ENCODE measurements at regions not wholly inside any gene's neighbourhood (a gene's known extent, or its start where the extent isn't known, plus 50 kb on each side); places are given as distances from the start of the nearest gene placed in this dataset.

DNA sequence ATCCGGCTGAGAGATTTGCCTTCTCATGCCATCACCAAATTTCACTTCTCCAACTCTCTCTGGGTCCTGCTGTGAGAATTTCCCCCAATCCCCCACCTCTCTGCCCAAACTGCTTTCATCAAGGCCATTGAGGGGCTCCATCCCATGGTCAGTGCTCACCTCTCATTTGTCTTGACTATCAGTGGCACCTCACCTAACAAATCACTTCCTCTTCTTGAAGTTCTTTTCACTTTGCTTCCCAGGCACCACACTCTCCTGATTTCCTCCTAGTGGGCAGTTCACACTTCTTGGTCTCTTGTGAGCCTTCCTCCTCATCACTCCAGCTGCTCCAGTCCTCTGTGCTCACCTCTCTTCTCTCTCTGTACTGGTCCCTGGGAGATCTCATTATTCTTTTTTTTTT is 169.6 kb downstream of the OPA1 start (continued):
- TF ChIP-seq, protein P1, sequence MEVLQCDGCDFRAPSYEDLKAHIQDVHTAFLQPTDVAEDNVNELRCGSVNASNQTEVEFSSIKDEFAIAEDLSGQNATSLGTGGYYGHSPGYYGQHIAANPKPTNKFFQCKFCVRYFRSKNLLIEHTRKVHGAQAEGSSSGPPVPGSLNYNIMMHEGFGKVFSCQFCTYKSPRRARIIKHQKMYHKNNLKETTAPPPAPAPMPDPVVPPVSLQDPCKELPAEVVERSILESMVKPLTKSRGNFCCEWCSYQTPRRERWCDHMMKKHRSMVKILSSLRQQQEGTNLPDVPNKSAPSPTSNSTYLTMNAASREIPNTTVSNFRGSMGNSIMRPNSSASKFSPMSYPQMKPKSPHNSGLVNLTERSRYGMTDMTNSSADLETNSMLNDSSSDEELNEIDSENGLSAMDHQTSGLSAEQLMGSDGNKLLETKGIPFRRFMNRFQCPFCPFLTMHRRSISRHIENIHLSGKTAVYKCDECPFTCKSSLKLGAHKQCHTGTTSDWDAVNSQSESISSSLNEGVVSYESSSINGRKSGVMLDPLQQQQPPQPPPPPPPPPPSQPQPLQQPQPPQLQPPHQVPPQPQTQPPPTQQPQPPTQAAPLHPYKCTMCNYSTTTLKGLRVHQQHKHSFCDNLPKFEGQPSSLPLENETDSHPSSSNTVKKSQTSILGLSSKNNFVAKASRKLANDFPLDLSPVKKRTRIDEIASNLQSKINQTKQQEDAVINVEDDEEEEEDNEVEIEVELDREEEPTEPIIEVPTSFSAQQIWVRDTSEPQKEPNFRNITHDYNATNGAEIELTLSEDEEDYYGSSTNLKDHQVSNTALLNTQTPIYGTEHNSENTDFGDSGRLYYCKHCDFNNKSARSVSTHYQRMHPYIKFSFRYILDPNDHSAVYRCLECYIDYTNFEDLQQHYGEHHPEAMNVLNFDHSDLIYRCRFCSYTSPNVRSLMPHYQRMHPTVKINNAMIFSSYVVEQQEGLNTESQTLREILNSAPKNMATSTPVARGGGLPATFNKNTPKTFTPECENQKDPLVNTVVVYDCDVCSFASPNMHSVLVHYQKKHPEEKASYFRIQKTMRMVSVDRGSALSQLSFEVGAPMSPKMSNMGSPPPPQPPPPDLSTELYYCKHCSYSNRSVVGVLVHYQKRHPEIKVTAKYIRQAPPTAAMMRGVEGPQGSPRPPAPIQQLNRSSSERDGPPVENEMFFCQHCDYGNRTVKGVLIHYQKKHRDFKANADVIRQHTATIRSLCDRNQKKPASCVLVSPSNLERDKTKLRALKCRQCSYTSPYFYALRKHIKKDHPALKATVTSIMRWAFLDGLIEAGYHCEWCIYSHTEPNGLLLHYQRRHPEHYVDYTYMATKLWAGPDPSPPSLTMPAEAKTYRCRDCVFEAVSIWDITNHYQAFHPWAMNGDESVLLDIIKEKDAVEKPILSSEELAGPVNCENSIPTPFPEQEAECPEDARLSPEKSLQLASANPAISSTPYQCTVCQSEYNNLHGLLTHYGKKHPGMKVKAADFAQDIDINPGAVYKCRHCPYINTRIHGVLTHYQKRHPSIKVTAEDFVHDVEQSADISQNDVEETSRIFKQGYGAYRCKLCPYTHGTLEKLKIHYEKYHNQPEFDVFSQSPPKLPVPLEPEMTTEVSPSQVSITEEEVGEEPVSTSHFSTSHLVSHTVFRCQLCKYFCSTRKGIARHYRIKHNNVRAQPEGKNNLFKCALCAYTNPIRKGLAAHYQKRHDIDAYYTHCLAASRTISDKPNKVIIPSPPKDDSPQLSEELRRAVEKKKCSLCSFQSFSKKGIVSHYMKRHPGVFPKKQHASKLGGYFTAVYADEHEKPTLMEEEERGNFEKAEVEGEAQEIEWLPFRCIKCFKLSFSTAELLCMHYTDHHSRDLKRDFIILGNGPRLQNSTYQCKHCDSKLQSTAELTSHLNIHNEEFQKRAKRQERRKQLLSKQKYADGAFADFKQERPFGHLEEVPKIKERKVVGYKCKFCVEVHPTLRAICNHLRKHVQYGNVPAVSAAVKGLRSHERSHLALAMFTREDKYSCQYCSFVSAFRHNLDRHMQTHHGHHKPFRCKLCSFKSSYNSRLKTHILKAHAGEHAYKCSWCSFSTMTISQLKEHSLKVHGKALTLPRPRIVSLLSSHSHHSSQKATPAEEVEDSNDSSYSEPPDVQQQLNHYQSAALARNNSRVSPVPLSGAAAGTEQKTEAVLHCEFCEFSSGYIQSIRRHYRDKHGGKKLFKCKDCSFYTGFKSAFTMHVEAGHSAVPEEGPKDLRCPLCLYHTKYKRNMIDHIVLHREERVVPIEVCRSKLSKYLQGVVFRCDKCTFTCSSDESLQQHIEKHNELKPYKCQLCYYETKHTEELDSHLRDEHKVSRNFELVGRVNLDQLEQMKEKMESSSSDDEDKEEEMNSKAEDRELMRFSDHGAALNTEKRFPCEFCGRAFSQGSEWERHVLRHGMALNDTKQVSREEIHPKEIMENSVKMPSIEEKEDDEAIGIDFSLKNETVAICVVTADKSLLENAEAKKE (CRISPR knock-in tag; IDR thresholded peaks at IDR 0.05), result no peak
- TF ChIP-seq, protein P2, sequence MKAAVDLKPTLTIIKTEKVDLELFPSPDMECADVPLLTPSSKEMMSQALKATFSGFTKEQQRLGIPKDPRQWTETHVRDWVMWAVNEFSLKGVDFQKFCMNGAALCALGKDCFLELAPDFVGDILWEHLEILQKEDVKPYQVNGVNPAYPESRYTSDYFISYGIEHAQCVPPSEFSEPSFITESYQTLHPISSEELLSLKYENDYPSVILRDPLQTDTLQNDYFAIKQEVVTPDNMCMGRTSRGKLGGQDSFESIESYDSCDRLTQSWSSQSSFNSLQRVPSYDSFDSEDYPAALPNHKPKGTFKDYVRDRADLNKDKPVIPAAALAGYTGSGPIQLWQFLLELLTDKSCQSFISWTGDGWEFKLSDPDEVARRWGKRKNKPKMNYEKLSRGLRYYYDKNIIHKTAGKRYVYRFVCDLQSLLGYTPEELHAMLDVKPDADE (IDR thresholded peaks at IDR 0.05), result no peak
- TF ChIP-seq JUNB (IDR thresholded peaks at IDR 0.05; ENCODE audit: unreplicated experiment) (no peak), ZNF331 (CRISPR knock-in tag; IDR thresholded peaks at IDR 0.05; ENCODE audit: low read depth) (no peak), ZNF114 (CRISPR knock-in tag; IDR thresholded peaks at IDR 0.05) (no peak)

DNA sequence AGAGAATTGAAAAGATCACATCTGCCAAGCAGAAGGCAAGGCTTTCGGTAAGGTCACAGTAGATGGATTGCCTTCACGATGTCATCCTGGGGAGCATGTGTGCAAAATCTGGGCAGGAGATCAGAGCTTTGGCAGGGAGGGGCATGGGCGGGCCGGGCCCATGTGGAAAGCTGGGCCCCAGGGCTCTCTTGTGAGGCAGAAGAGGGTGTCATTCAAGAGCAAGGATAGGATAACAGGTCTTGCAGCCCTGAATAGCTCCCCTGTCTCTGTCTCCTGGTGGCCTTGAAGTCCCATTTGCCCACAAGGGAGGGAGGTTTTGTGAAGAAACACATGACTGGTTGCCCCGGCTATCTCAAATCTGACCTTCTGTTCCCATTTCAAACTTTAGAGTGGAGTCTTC is 172.0 kb downstream of the OPA1 start:
- Mint-ChIP-seq H3K27ac (no peak overlapping the region), H3K27me3 (ENCODE audit: insufficient read depth, low read depth, poor library complexity) (no peaks in the 10 kb centered on the region)
- H3K27ac ChIP-seq (ENCODE audit: low read depth), result no peak overlapping the region

More for the DNA sequence above, 172.0 kb downstream of the OPA1 start:
- Histone ChIP-seq H3K79me2 (replicated peaks; ENCODE audit: insufficient read depth) (no peaks in the 10 kb centered on the region), H3F3A (replicated peaks; ENCODE audit: low read depth) (no peaks in the 10 kb centered on the region), H3K4me2 (no peak overlapping the region), H3K4me1 (ENCODE audit: insufficient read depth) (no peaks in the 10 kb centered on the region), H3K36me3 (ENCODE audit: insufficient read depth) (no peaks in the 10 kb centered on the region), H3K9me2 (ENCODE audit: insufficient read depth) (0 out of 2 replicates have a peak, but pooled peaks cover 5% of the 10 kb centered on the region), H2AFZ (no peak overlapping the region), H3K4me3 (no peak overlapping the region), H4K20me1 (replicated peaks; ENCODE audit: insufficient read depth) (no peaks in the 10 kb centered on the region), H3K27me3 (ENCODE audit: insufficient read depth) (no peaks in the 10 kb centered on the region)
- ATAC-seq (no peak), DNase-seq (ENCODE audit: low spot score) (no peak)
- TF ChIP-seq, protein P1 (CRISPR knock-in tag; IDR thresholded peaks at IDR 0.05), result no peak
- TF ChIP-seq STAT1 (IDR thresholded peaks at IDR 0.05; ENCODE audit: unreplicated experiment), result no peak
- no peaks in the 10 kb centered on the region for H3K4me1 Mint-ChIP-seq
- H3K9me3 Mint-ChIP-seq, result peaks cover 11% of the 10 kb centered on the region; the same call in 2 of the 3 replicates
- no peak overlapping the region for H3K4me3 Mint-ChIP-seq
- no peaks in the 10 kb centered on the region for H3K36me3 Mint-ChIP-seq (ENCODE audit: low read depth)
